ENCODE measurements at regions not wholly inside any gene's neighbourhood (a gene's known extent, or its start where the extent isn't known, plus 50 kb on each side); places are given as distances from the start of the nearest gene placed in this dataset.

- DNase-seq: peak; percentile 59
- WGBS, 2 experiments (ENCODE audit: insufficient coverage in 1 of 2, insufficient read length in 1 of 2): 89 to 91% methylated on average over 4 to 9 of the region's 9 CpGs
- H3K4me3 Mint-ChIP-seq: no peak overlapping the region
These were observed 111.5 kb downstream of the KCNK1 start for GRCh38 chr1:233725423-233725822.

GRCh38 chr1:233728721-233729120 is 114.8 kb downstream of the KCNK1 start:
- H3K4me3 ChIP-seq (ENCODE audit: low read length): no peak overlapping the region
- no peaks in the 10 kb centered on the region for H3K27me3 Mint-ChIP-seq (ENCODE audit: insufficient read depth)
- H3K9me3 ChIP-seq (ENCODE audit: control insufficient read depth, low read length): no peaks in the 10 kb centered on the region
- no peak overlapping the region for H3K27ac Mint-ChIP-seq
- H3K27ac ChIP-seq (ENCODE audit: low read depth, low read length): no peak overlapping the region
- H3K4me1 ChIP-seq (ENCODE audit: control insufficient read depth, insufficient read depth, low read length): no peaks in the 10 kb centered on the region
- H3K9ac ChIP-seq (ENCODE audit: extremely low read depth, low read length, poor library complexity, severe bottlenecking): no peak overlapping the region
- WGBS, 2 experiments (ENCODE audit: insufficient coverage in 1 of 2, insufficient read length in 1 of 2): 88 to 100% methylated on average over 1 to 4 of the region's 4 CpGs
- TF ChIP-seq CTCF (conservative IDR thresholded peaks at IDR 0.05): no peak
- no peaks in the 10 kb centered on the region for H3K27me3 ChIP-seq (ENCODE audit: control insufficient read depth, insufficient read depth, low read length, poor library complexity, severe bottlenecking)
- H3K4me3 Mint-ChIP-seq: no peak overlapping the region
- H3K36me3 ChIP-seq (ENCODE audit: control insufficient read depth, insufficient read depth, low read length): no peaks in the 10 kb centered on the region
- no peak for DNase-seq
- peaks cover 6% of the 10 kb centered on the region for H3K9me3 Mint-ChIP-seq
- H3K4me1 Mint-ChIP-seq: peaks cover 10% of the 10 kb centered on the region
- no peaks in the 10 kb centered on the region for H3K36me3 Mint-ChIP-seq (ENCODE audit: low read depth)

More at GRCh38 chr1:233725423-233725822, 111.5 kb downstream of the KCNK1 start:
- H3K36me3 ChIP-seq (ENCODE audit: control insufficient read depth, insufficient read depth, low read length): no peaks in the 10 kb centered on the region
- Mint-ChIP-seq H3K27ac (no peak overlapping the region), H3K4me1 (peaks cover 23% of the 10 kb centered on the region), H3K36me3 (ENCODE audit: low read depth) (no peaks in the 10 kb centered on the region), H3K27me3 (ENCODE audit: insufficient read depth) (no peaks in the 10 kb centered on the region), H3K9me3 (peaks cover 6% of the 10 kb centered on the region)
- H3K27ac ChIP-seq (ENCODE audit: low read depth, low read length): no peak overlapping the region
- H3K9ac ChIP-seq (ENCODE audit: extremely low read depth, low read length, poor library complexity, severe bottlenecking): no peak overlapping the region
- H3K9me3 ChIP-seq (ENCODE audit: control insufficient read depth, low read length): no peaks in the 10 kb centered on the region
- H3K4me1 ChIP-seq (ENCODE audit: control insufficient read depth, insufficient read depth, low read length): no peaks in the 10 kb centered on the region
- no peak overlapping the region for H3K4me3 ChIP-seq (ENCODE audit: low read length)
- TF ChIP-seq CTCF (conservative IDR thresholded peaks at IDR 0.05): peak; percentile 69
- H3K27me3 ChIP-seq (ENCODE audit: control insufficient read depth, insufficient read depth, low read length, poor library complexity, severe bottlenecking): no peaks in the 10 kb centered on the region

- H3K27ac Mint-ChIP-seq: peak overlapping the region; percentile 52
- H3K36me3 Mint-ChIP-seq (ENCODE audit: low read depth): no peaks in the 10 kb centered on the region
- H3K9ac ChIP-seq (ENCODE audit: extremely low read depth, low read length, poor library complexity, severe bottlenecking): no peak overlapping the region
- TF ChIP-seq CTCF (conservative IDR thresholded peaks at IDR 0.05): no peak
- H3K27me3 ChIP-seq (ENCODE audit: control insufficient read depth, insufficient read depth, low read length, poor library complexity, severe bottlenecking): no peaks in the 10 kb centered on the region
- H3K36me3 ChIP-seq (ENCODE audit: control insufficient read depth, insufficient read depth, low read length): no peaks in the 10 kb centered on the region
- no peaks in the 10 kb centered on the region for H3K9me3 Mint-ChIP-seq
- WGBS, 2 experiments (ENCODE audit: insufficient coverage in 1 of 2, insufficient read length in 1 of 2): 87 to 91% methylated on average over 3 to 5 of the region's 5 CpGs
- no peaks in the 10 kb centered on the region for H3K9me3 ChIP-seq (ENCODE audit: control insufficient read depth, low read length)
- H3K27me3 Mint-ChIP-seq (ENCODE audit: insufficient read depth): no peaks in the 10 kb centered on the region
- DNase-seq: no peak
- H3K4me3 ChIP-seq (ENCODE audit: low read length): no peak overlapping the region
- no peaks in the 10 kb centered on the region for H3K4me1 ChIP-seq (ENCODE audit: control insufficient read depth, insufficient read depth, low read length)
- H3K27ac ChIP-seq (ENCODE audit: low read depth, low read length): no peak overlapping the region
- peaks cover 10% of the 10 kb centered on the region for H3K4me1 Mint-ChIP-seq
- H3K4me3 Mint-ChIP-seq: no peak overlapping the region
These were observed 116.5 kb downstream of the KCNK1 start for GRCh38 chr1:233730380-233730779.

Data from endodermal cell (in vitro differentiated cells).